KMS-11 (cell line): ENCODE measurements at regions not wholly inside any gene's neighbourhood (a gene's known extent, or its start where the extent isn't known, plus 50 kb on each side); places are given as distances from the start of the nearest gene placed in this dataset.
"Not testable (repeated sequence)": the region's sequence is repeated elsewhere in the genome, so short reads cannot be mapped to it uniquely, and the experiment has no call there.

Experiments
- H2AFZ ChIP-seq: fragments of 200-600 bp; sonication (generic); 2 replicates; pipeline ENCODE4 v1.6.1; 2016; ENCODE audit warnings: antibody characterized with exemption, mixed run types, low read depth
- H3K27ac ChIP-seq: fragments of 200-600 bp; sonication (generic); 2 replicates; pipeline ENCODE4 v1.6.1; 2016; ENCODE audit warnings: mild to moderate bottlenecking, mixed run types
- H3K27me3 ChIP-seq: fragments of 200-600 bp; sonication (generic); 2 replicates; pipeline ENCODE4 v1.6.1; 2017; ENCODE audit warnings: mild to moderate bottlenecking, low read depth, mixed run types, moderate library complexity; ENCODE audit not compliant: insufficient read depth
- H3K36me3 ChIP-seq: fragments of 200-600 bp; sonication (generic); 2 replicates; pipeline ENCODE4 v1.6.1; 2017; ENCODE audit warnings: mild to moderate bottlenecking, mixed run types; ENCODE audit not compliant: insufficient read depth
- H3K4me1 ChIP-seq: fragments of 200-600 bp; sonication (generic); 2 replicates; pipeline ENCODE4 v1.6.1; 2016; ENCODE audit warnings: mild to moderate bottlenecking, low read depth, mixed run types; ENCODE audit not compliant: poor library complexity, severe bottlenecking
- H3K4me2 ChIP-seq: fragments of 200-600 bp; sonication (generic); 2 replicates; pipeline ENCODE4 v1.7.0; 2016; ENCODE audit warnings: mild to moderate bottlenecking, mixed run types
- H3K4me3 ChIP-seq: fragments of 200-600 bp; sonication (generic); IDR thresholded peaks from 2 replicates; pipeline ENCODE4 v1.6.1; 2017; ENCODE audit warnings: low read depth, low read length, mixed read lengths; ENCODE audit not compliant: insufficient read depth
- H3K79me2 ChIP-seq: fragments of 200-600 bp; sonication (generic); 2 replicates; pipeline ENCODE4 v1.6.1; 2016; ENCODE audit warnings: low read depth, mixed run types; ENCODE audit not compliant: insufficient read depth
- H3K9ac ChIP-seq: fragments of 200-600 bp; sonication (generic); 2 replicates; pipeline ENCODE4 v1.6.1; 2016; ENCODE audit warnings: mild to moderate bottlenecking, mixed run types
- H4K20me1 ChIP-seq: fragments of 200-600 bp; sonication (generic); 2 replicates; pipeline ENCODE4 v1.6.1; 2016; ENCODE audit warnings: mild to moderate bottlenecking, mixed run types; ENCODE audit not compliant: insufficient read depth
- CTCF ChIP-seq: fragments of 200-600 bp; sonication (generic); conservative IDR thresholded peaks from 2 replicates; pipeline ENCODE4 v1.6.1; 2017; ENCODE audit warnings: low read depth, mild to moderate bottlenecking, antibody characterized with exemption, low read length, moderate library complexity, mixed read lengths

- Histone ChIP-seq H4K20me1 (no peaks in the 10 kb centered on the region), H3K4me3 (no peak overlapping the region), H3K27me3 (no peaks in the 10 kb centered on the region), H3K4me2 (no peak overlapping the region), H3K4me1 (no peaks in the 10 kb centered on the region), H3K27ac (no peak overlapping the region), H3K79me2 (no peaks in the 10 kb centered on the region), H3K36me3 (no peaks in the 10 kb centered on the region), H2AFZ (no peak overlapping the region), H3K9ac (no peak overlapping the region)
- no peak for TF ChIP-seq CTCF
Observed at GRCh38 chr1:196034080-196034706, 574.0 kb downstream of the KCNT2 start.

- not testable (repeated sequence) for H2AFZ ChIP-seq, H3K4me1 ChIP-seq, H3K27me3 ChIP-seq, H3K79me2 ChIP-seq, H3K36me3 ChIP-seq, H3K4me3 ChIP-seq, H4K20me1 ChIP-seq, H3K4me2 ChIP-seq, H3K27ac ChIP-seq, H3K9ac ChIP-seq
Observed at GRCh38 chr1:196031387-196031786, 576.9 kb downstream of the KCNT2 start.

GRCh38 chr1:196030455-196030854 is 577.8 kb downstream of the KCNT2 start:
- Histone ChIP-seq H3K27ac (no peak overlapping the region), H2AFZ (no peak overlapping the region), H3K9ac (no peak overlapping the region), H3K36me3 (no peaks in the 10 kb centered on the region), H3K4me1 (no peaks in the 10 kb centered on the region), H3K4me3 (no peak overlapping the region), H3K4me2 (no peak overlapping the region), H3K79me2 (no peaks in the 10 kb centered on the region), H3K27me3 (no peaks in the 10 kb centered on the region), H4K20me1 (no peaks in the 10 kb centered on the region)
- no peak for TF ChIP-seq CTCF

GRCh38 chr1:196029410-196029809 is 578.8 kb downstream of the KCNT2 start:
- H3K27ac ChIP-seq, result no peak overlapping the region
- H3K27me3 ChIP-seq, result no peaks in the 10 kb centered on the region
- no peak overlapping the region for H3K9ac ChIP-seq
- no peak overlapping the region for H3K4me3 ChIP-seq
- H3K4me2 ChIP-seq, result no peak overlapping the region
- no peaks in the 10 kb centered on the region for H3K79me2 ChIP-seq
- H3K36me3 ChIP-seq, result no peaks in the 10 kb centered on the region
- H4K20me1 ChIP-seq, result no peaks in the 10 kb centered on the region
- no peak for TF ChIP-seq CTCF
- H3K4me1 ChIP-seq, result no peaks in the 10 kb centered on the region
- H2AFZ ChIP-seq, result no peak overlapping the region

GRCh38 chr1:196027127-196027526 is 581.1 kb downstream of the KCNT2 start:
- Histone ChIP-seq H3K27ac (no peak overlapping the region), H3K4me1 (no peaks in the 10 kb centered on the region), H2AFZ (no peak overlapping the region), H3K4me3 (no peak overlapping the region), H3K36me3 (no peaks in the 10 kb centered on the region), H4K20me1 (no peaks in the 10 kb centered on the region), H3K79me2 (no peaks in the 10 kb centered on the region), H3K9ac (no peak overlapping the region), H3K4me2 (no peak overlapping the region), H3K27me3 (no peaks in the 10 kb centered on the region)
- TF ChIP-seq CTCF, result no peak

GRCh38 chr1:196021174-196021573 is 587.1 kb downstream of the KCNT2 start:
- H2AFZ ChIP-seq, H3K79me2 ChIP-seq, H3K4me1 ChIP-seq, H4K20me1 ChIP-seq, H3K4me2 ChIP-seq, H3K36me3 ChIP-seq, H3K4me3 ChIP-seq, H3K27ac ChIP-seq, H3K27me3 ChIP-seq, H3K9ac ChIP-seq: not testable (repeated sequence)
